H9 (cell line): ENCODE measurements at regions not wholly inside any gene's neighbourhood (a gene's known extent, or its start where the extent isn't known, plus 50 kb on each side); places are given as distances from the start of the nearest gene placed in this dataset.

Experiments used
- DNase-seq: peaks from one replicate; pipeline ENCODE4 v3.0.0-alpha.2; 2017
- H2AFZ ChIP-seq: one replicate; pipeline ENCODE4 v1.6.1; 2013; ENCODE audit warnings: mild to moderate bottlenecking, low read length, control low read depth, moderate library complexity
- H2AK5ac ChIP-seq: 2 replicates; pipeline ENCODE4 v1.6.1; 2013; ENCODE audit warnings: low read length, control low read depth, mixed read lengths; ENCODE audit not compliant: insufficient read length
- H2BK120ac ChIP-seq: one replicate; pipeline ENCODE4 v1.6.1; 2013; ENCODE audit warnings: low read depth, mild to moderate bottlenecking, low read length, control low read depth, inconsistent platforms; ENCODE audit not compliant: poor library complexity, severe bottlenecking
- H2BK12ac ChIP-seq: 2 replicates; pipeline ENCODE4 v1.6.1; 2013; ENCODE audit warnings: low read length, control low read depth, mixed read lengths, low read depth; ENCODE audit not compliant: insufficient read length
- H2BK15ac ChIP-seq: 2 replicates; pipeline ENCODE4 v1.6.1; 2013; ENCODE audit warnings: low read depth, low read length, control low read depth
- H2BK20ac ChIP-seq: one replicate; pipeline ENCODE4 v1.6.1; 2013; ENCODE audit warnings: low read depth, mild to moderate bottlenecking, low read length, control low read depth, inconsistent platforms; ENCODE audit not compliant: poor library complexity, severe bottlenecking
- H2BK5ac ChIP-seq: 2 replicates; pipeline ENCODE4 v1.6.1; 2013; ENCODE audit warnings: low read length, control low read depth, mixed read lengths; ENCODE audit not compliant: insufficient read length
- H3K14ac ChIP-seq: 2 replicates; pipeline ENCODE4 v1.6.1; 2013; ENCODE audit warnings: low read length, control low read depth; ENCODE audit not compliant: insufficient read depth
- H3K18ac ChIP-seq: 2 replicates; pipeline ENCODE4 v1.6.1; 2013; ENCODE audit warnings: low read depth, mild to moderate bottlenecking, mixed read lengths, low read length, control low read depth; ENCODE audit not compliant: insufficient read length
- H3K23ac ChIP-seq: 2 replicates; pipeline ENCODE4 v1.6.1; 2013; ENCODE audit warnings: low read length, control low read depth, mixed read lengths, low read depth; ENCODE audit not compliant: insufficient read length
- H3K23me2 ChIP-seq: 2 replicates; pipeline ENCODE4 v1.6.1; 2013; ENCODE audit warnings: low read depth, mild to moderate bottlenecking, mixed read lengths, low read length, control low read depth; ENCODE audit not compliant: insufficient read length, poor library complexity, severe bottlenecking
- H3K27ac ChIP-seq: 2 replicates; pipeline ENCODE4 v1.5.1; 2013; ENCODE audit warnings: low read length, control low read depth, mixed read lengths, low read depth; ENCODE audit not compliant: insufficient read length
- H3K27me3 ChIP-seq: 2 replicates; pipeline ENCODE4 v1.6.1; 2013; ENCODE audit warnings: low read length, control low read depth, inconsistent platforms; ENCODE audit not compliant: insufficient read depth
- H3K4ac ChIP-seq: 2 replicates; pipeline ENCODE4 v1.6.1; 2013; ENCODE audit warnings: low read depth, mild to moderate bottlenecking, control low read depth, inconsistent platforms, low read length, moderate library complexity
- H3K4me1 ChIP-seq: 2 replicates; pipeline ENCODE4 v1.6.1; 2013; ENCODE audit warnings: low read length, control low read depth, inconsistent platforms; ENCODE audit not compliant: insufficient read depth
- H3K4me2 ChIP-seq: 2 replicates; pipeline ENCODE4 v1.6.1; 2013; ENCODE audit warnings: low read length, control low read depth, mixed read lengths; ENCODE audit not compliant: insufficient read length, insufficient read depth
- H3K56ac ChIP-seq: 2 replicates; pipeline ENCODE4 v1.6.1; 2013; ENCODE audit warnings: low read depth, mild to moderate bottlenecking, mixed read lengths, low read length, control low read depth; ENCODE audit not compliant: insufficient read length
- H3K79me1 ChIP-seq: 2 replicates; pipeline ENCODE4 v1.6.1; 2013; ENCODE audit warnings: low read depth, mild to moderate bottlenecking, moderate library complexity, low read length, control low read depth, inconsistent platforms; ENCODE audit not compliant: insufficient read depth, poor library complexity, severe bottlenecking
- H3K79me2 ChIP-seq: 2 replicates; pipeline ENCODE4 v1.6.1; 2013; ENCODE audit warnings: low read length, control low read depth, inconsistent platforms; ENCODE audit not compliant: insufficient read depth
- H3K9ac ChIP-seq: 2 replicates; pipeline ENCODE4 v1.6.1; 2013; ENCODE audit warnings: low read length, control low read depth, mixed read lengths; ENCODE audit not compliant: insufficient read length; ENCODE audit errors: extremely low read depth
- H3K9me3 ChIP-seq: one replicate; pipeline ENCODE4 v1.6.1; 2013; ENCODE audit warnings: low read depth, low read length, inconsistent platforms; ENCODE audit not compliant: control insufficient read depth
- H3T11ph ChIP-seq: one replicate; pipeline ENCODE4 v1.6.1; 2013; ENCODE audit warnings: mild to moderate bottlenecking, low read length, control low read depth, inconsistent platforms
- H4K20me1 ChIP-seq: one replicate; pipeline ENCODE4 v1.6.1; 2013; ENCODE audit not compliant: control insufficient read depth, insufficient read length, insufficient read depth
- H4K5ac ChIP-seq: 2 replicates; pipeline ENCODE4 v1.6.1; 2013; ENCODE audit warnings: low read depth, mild to moderate bottlenecking, mixed read lengths, low read length, control low read depth; ENCODE audit not compliant: insufficient read length
- H4K8ac ChIP-seq: replicated peaks from 2 replicates; pipeline ENCODE4 v1.6.1; 2013; ENCODE audit warnings: low read length, control low read depth, mixed read lengths, low read depth; ENCODE audit not compliant: insufficient read length
- H4K91ac ChIP-seq: 2 replicates; pipeline ENCODE4 v1.6.1; 2013; ENCODE audit warnings: low read depth, mild to moderate bottlenecking, moderate library complexity, mixed read lengths, low read length, control low read depth; ENCODE audit not compliant: insufficient read length
- H3K27ac Mint-ChIP-seq, 3 experiments: 2 replicates in 2 of 3; 3 replicates in 1 of 3; pipeline ENCODE4 v1.8.0; 2020 to 2021; ENCODE audit warnings: mixed read lengths in 3 of 3, mild to moderate bottlenecking in 1 of 3, moderate library complexity in 1 of 3
- H3K27me3 Mint-ChIP-seq: 2 replicates; pipeline ENCODE4 v1.8.0; 2021; ENCODE audit warnings: low read depth, mild to moderate bottlenecking, moderate library complexity, mixed read lengths
- H3K36me3 Mint-ChIP-seq, 3 experiments: 2 replicates in 2 of 3; 3 replicates in 1 of 3; pipeline ENCODE4 v1.8.0; 2020 to 2021; ENCODE audit warnings: low read depth in 3 of 3, mixed read lengths in 3 of 3; ENCODE audit not compliant: insufficient read depth in 1 of 3
- H3K4me1 Mint-ChIP-seq, 2 experiments: 2 replicates each; pipeline ENCODE4 v1.8.0; 2020; ENCODE audit warnings: mixed read lengths in 2 of 2
- H3K4me3 Mint-ChIP-seq, 2 experiments: 2 replicates in 1 of 2; 3 replicates in 1 of 2; pipeline ENCODE4 v1.8.0; 2020 to 2021; ENCODE audit warnings: mild to moderate bottlenecking in 2 of 2, mixed read lengths in 2 of 2, moderate library complexity in 1 of 2
- H3K9me3 Mint-ChIP-seq, 2 experiments: 2 replicates in 1 of 2; 3 replicates in 1 of 2; pipeline ENCODE4 v1.8.0; 2020; ENCODE audit warnings: mild to moderate bottlenecking in 2 of 2, mixed read lengths in 2 of 2, moderate library complexity in 1 of 2
- WGBS: extraction: QIAGEN DNeasy Blood & Tissue Kit; methylation state at CpG from one replicate; pipeline ENCODE4 v1.1.7; 2013; ENCODE audit warnings: missing lambda C conversion rate, low lambda C conversion rate, mixed read lengths; ENCODE audit not compliant: insufficient read length; ENCODE audit errors: extremely low coverage; 5-methylcytosine and 5-hydroxymethylcytosine counted together
- TF ChIP-seq, protein P1 (sequence below): fragments of 200-600 bp; sonication (generic); conservative IDR thresholded peaks from 3 replicates; pipeline ENCODE4 v1.8.0; 2021; ENCODE audit warnings: antibody characterized with exemption, mild to moderate bottlenecking

GRCh38 chr12:76247992-76248391, 100.2 kb downstream of the BBS10 start:
- no peaks in the 10 kb centered on the region for H3K27me3 Mint-ChIP-seq
- Histone ChIP-seq H3K4me2 (no peak overlapping the region), H3K9me3 (no peaks in the 10 kb centered on the region), H2BK5ac (no peak overlapping the region), H4K20me1 (no peaks in the 10 kb centered on the region), H3K4ac (no peak overlapping the region), H3K23me2 (no peaks in the 10 kb centered on the region), H3K18ac (no peak overlapping the region), H3K27me3 (no peaks in the 10 kb centered on the region), H3K79me2 (no peaks in the 10 kb centered on the region), H3K56ac (no peak overlapping the region), H3K79me1 (no peaks in the 10 kb centered on the region), H4K5ac (no peak overlapping the region), H3K4me1 (peaks cover 3% of the 10 kb centered on the region; the same call in 1 of the 2 replicates), H3K9ac (no peak overlapping the region), H2BK12ac (no peak overlapping the region), H4K91ac (no peak overlapping the region), H2BK120ac (no peak overlapping the region), H2AK5ac (no peak overlapping the region), H2BK15ac (no peak overlapping the region), H3K14ac (no peak overlapping the region), H4K8ac (no peak overlapping the region), H3K23ac (no peak overlapping the region), H2BK20ac (no peak overlapping the region), H3K27ac (no peak overlapping the region), H3T11ph (no peak overlapping the region), H2AFZ (no peak overlapping the region)
- H3K4me1 Mint-ChIP-seq, result peaks cover 16 to 23% of the 10 kb centered on the region in 2 experiments
- no peak for DNase-seq
- no peaks in the 10 kb centered on the region for H3K36me3 Mint-ChIP-seq
- no CpG with 5 or more reads among the region's 1 CpG for WGBS
- H3K4me3 Mint-ChIP-seq, result no peak overlapping the region
- TF ChIP-seq, protein P1, sequence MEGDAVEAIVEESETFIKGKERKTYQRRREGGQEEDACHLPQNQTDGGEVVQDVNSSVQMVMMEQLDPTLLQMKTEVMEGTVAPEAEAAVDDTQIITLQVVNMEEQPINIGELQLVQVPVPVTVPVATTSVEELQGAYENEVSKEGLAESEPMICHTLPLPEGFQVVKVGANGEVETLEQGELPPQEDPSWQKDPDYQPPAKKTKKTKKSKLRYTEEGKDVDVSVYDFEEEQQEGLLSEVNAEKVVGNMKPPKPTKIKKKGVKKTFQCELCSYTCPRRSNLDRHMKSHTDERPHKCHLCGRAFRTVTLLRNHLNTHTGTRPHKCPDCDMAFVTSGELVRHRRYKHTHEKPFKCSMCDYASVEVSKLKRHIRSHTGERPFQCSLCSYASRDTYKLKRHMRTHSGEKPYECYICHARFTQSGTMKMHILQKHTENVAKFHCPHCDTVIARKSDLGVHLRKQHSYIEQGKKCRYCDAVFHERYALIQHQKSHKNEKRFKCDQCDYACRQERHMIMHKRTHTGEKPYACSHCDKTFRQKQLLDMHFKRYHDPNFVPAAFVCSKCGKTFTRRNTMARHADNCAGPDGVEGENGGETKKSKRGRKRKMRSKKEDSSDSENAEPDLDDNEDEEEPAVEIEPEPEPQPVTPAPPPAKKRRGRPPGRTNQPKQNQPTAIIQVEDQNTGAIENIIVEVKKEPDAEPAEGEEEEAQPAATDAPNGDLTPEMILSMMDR, result no peak
- no peak overlapping the region for H3K27ac Mint-ChIP-seq
- H3K9me3 Mint-ChIP-seq, result no peaks in the 10 kb centered on the region
